DOHH2 (cell line): ENCODE measurements at regions not wholly inside any gene's neighbourhood (a gene's known extent, or its start where the extent isn't known, plus 50 kb on each side); places are given as distances from the start of the nearest gene placed in this dataset.

Source experiments
- CTCF ChIP-seq: fragments of 200-600 bp; sonication (generic); IDR thresholded peaks from one replicate; pipeline ENCODE4 v1.5.1; 2014; ENCODE audit warnings: antibody characterized with exemption, mild to moderate bottlenecking, low read depth, low read length; ENCODE audit not compliant: poor library complexity, severe bottlenecking
- EZH2phosphoT487 ChIP-seq: fragments of 200-600 bp; sonication (generic); IDR thresholded peaks from 2 replicates; pipeline ENCODE4 v1.6.1; 2017; ENCODE audit warnings: borderline replicate concordance, mild to moderate bottlenecking, antibody characterized with exemption, low read length, moderate library complexity, mixed read lengths

GRCh38 chrX:8345473-8345872, 119.2 kb upstream of the VCX3B start:
- TF ChIP-seq CTCF = no peak
- no peak for TF ChIP-seq EZH2phosphoT487
